ENCODE measurements at regions not wholly inside any gene's neighbourhood (a gene's known extent, or its start where the extent isn't known, plus 50 kb on each side); places are given as distances from the start of the nearest gene placed in this dataset.

- DNase-seq (ENCODE audit: low spot score), result no peak
Observed at GRCh38 chr5:20113931-20114330, 125.9 kb upstream of the CDH18 start.

GRCh38 chr5:20113031-20113715 is 125.2 kb upstream of the CDH18 start:
- peak; percentile 11 for DNase-seq (ENCODE audit: low spot score)

- no peak for DNase-seq (ENCODE audit: low spot score)
Observed at GRCh38 chr5:20109326-20109725, 121.3 kb upstream of the CDH18 start.

GRCh38 chr5:20105915-20106314 is 117.9 kb upstream of the CDH18 start:
- DNase-seq (ENCODE audit: low spot score), result no peak

- no peak for DNase-seq (ENCODE audit: low spot score)
Observed at GRCh38 chr5:20102293-20102692, 114.3 kb upstream of the CDH18 start.

- no peak for DNase-seq (ENCODE audit: low spot score)
Observed at GRCh38 chr5:20098694-20099093, 110.7 kb upstream of the CDH18 start.

- DNase-seq (ENCODE audit: low spot score), result no peak
Observed at GRCh38 chr5:20088361-20088760, 100.4 kb upstream of the CDH18 start.

- DNase-seq (ENCODE audit: low spot score), result no peak
Observed at GRCh38 chr5:20087299-20087698, 99.3 kb upstream of the CDH18 start.

GRCh38 chr5:20077186-20077585 is 89.2 kb upstream of the CDH18 start:
- DNase-seq (ENCODE audit: low spot score), result no peak

- DNase-seq (ENCODE audit: low spot score), result no peak
Observed at GRCh38 chr5:20056933-20057332, 68.9 kb upstream of the CDH18 start.

GRCh38 chr5:20055301-20055700 is 67.3 kb upstream of the CDH18 start:
- DNase-seq (ENCODE audit: low spot score), result no peak

- no peak for DNase-seq (ENCODE audit: low spot score)
Observed at GRCh38 chr5:20050262-20050661, 62.3 kb upstream of the CDH18 start.

GRCh38 chr5:20044460-20044859 is 56.5 kb upstream of the CDH18 start:
- DNase-seq (ENCODE audit: low spot score), result no peak

- peak; percentile 19 for DNase-seq (ENCODE audit: low spot score)
Observed at GRCh38 chr5:20041326-20042274, 53.6 kb upstream of the CDH18 start.

GRCh38 chr5:20040901-20041300 is 52.9 kb upstream of the CDH18 start:
- DNase-seq (ENCODE audit: low spot score), result no peak
